T-helper 1 cell treated with Interleukin-12 subunit alpha and Interleukin-12 subunit beta and Interleukin-4 antibody, amounts not matched to agents 30 μg/mL and 1 μg/mL, for 36 hours (primary cell): ENCODE measurements at regions not wholly inside any gene's neighbourhood (a gene's known extent, or its start where the extent isn't known, plus 50 kb on each side); places are given as distances from the start of the nearest gene placed in this dataset.
"Not testable (repeated sequence)": the region's sequence is repeated elsewhere in the genome, so short reads cannot be mapped to it uniquely, and the experiment has no call there.

Source experiments
- H3K27ac Mint-ChIP-seq: one replicate; pipeline ENCODE4 v1.8.0; 2021; ENCODE audit warnings: mild to moderate bottlenecking, mixed read lengths
- H3K27me3 Mint-ChIP-seq: one replicate; pipeline ENCODE4 v1.8.0; 2021; ENCODE audit warnings: low read depth, mixed read lengths
- H3K36me3 Mint-ChIP-seq: one replicate; pipeline ENCODE4 v1.8.0; 2021; ENCODE audit warnings: low read depth, mixed read lengths
- H3K4me1 Mint-ChIP-seq: one replicate; pipeline ENCODE4 v1.8.0; 2021; ENCODE audit warnings: low read depth, mixed read lengths
- H3K4me3 Mint-ChIP-seq: one replicate; pipeline ENCODE4 v1.8.0; 2021; ENCODE audit warnings: mild to moderate bottlenecking, moderate library complexity, mixed read lengths
- H3K9me3 Mint-ChIP-seq: one replicate; pipeline ENCODE4 v1.8.0; 2021; ENCODE audit warnings: mixed read lengths

GRCh38 chr17:77032929-77033328 lies 107.8 kb upstream of the SEC14L1 start:
- H3K4me3 Mint-ChIP-seq = no peak overlapping the region
- H3K27me3 Mint-ChIP-seq = peaks cover 22% of the 10 kb centered on the region
- no peak overlapping the region for H3K27ac Mint-ChIP-seq
- no peaks in the 10 kb centered on the region for H3K4me1 Mint-ChIP-seq
- H3K9me3 Mint-ChIP-seq = peaks cover 17% of the 10 kb centered on the region
- no peaks in the 10 kb centered on the region for H3K36me3 Mint-ChIP-seq

- H3K4me1 Mint-ChIP-seq = no peaks in the 10 kb centered on the region
- no peaks in the 10 kb centered on the region for H3K36me3 Mint-ChIP-seq
- H3K27me3 Mint-ChIP-seq = peaks cover 24% of the 10 kb centered on the region
- no peak overlapping the region for H3K4me3 Mint-ChIP-seq
- no peak overlapping the region for H3K27ac Mint-ChIP-seq
- H3K9me3 Mint-ChIP-seq = peaks cover 17% of the 10 kb centered on the region
These were observed 106.8 kb upstream of the SEC14L1 start for GRCh38 chr17:77033892-77034404.

- Mint-ChIP-seq H3K36me3 (no peaks in the 10 kb centered on the region), H3K9me3 (peaks cover 17% of the 10 kb centered on the region), H3K4me1 (no peaks in the 10 kb centered on the region), H3K27me3 (peaks cover 28% of the 10 kb centered on the region), H3K27ac (no peak overlapping the region), H3K4me3 (no peak overlapping the region)
These were observed 105.9 kb upstream of the SEC14L1 start for GRCh38 chr17:77034677-77035424.

GRCh38 chr17:77035526-77035925 lies 105.2 kb upstream of the SEC14L1 start:
- peaks cover 17% of the 10 kb centered on the region for H3K9me3 Mint-ChIP-seq
- peaks cover 28% of the 10 kb centered on the region for H3K27me3 Mint-ChIP-seq
- H3K36me3 Mint-ChIP-seq = no peaks in the 10 kb centered on the region
- no peaks in the 10 kb centered on the region for H3K4me1 Mint-ChIP-seq
- no peak overlapping the region for H3K4me3 Mint-ChIP-seq
- no peak overlapping the region for H3K27ac Mint-ChIP-seq

- H3K4me1 Mint-ChIP-seq = no peaks in the 10 kb centered on the region
- H3K36me3 Mint-ChIP-seq = no peaks in the 10 kb centered on the region
- peaks cover 9% of the 10 kb centered on the region for H3K9me3 Mint-ChIP-seq
- H3K27me3 Mint-ChIP-seq = peaks cover 28% of the 10 kb centered on the region
- no peak overlapping the region for H3K27ac Mint-ChIP-seq
- H3K4me3 Mint-ChIP-seq = no peak overlapping the region
These were observed 104.5 kb upstream of the SEC14L1 start for GRCh38 chr17:77036136-77036840.

GRCh38 chr17:77036841-77037381 lies 103.9 kb upstream of the SEC14L1 start:
- no peaks in the 10 kb centered on the region for H3K4me1 Mint-ChIP-seq
- peaks cover 28% of the 10 kb centered on the region for H3K27me3 Mint-ChIP-seq
- no peaks in the 10 kb centered on the region for H3K36me3 Mint-ChIP-seq
- H3K4me3 Mint-ChIP-seq = no peak overlapping the region
- no peak overlapping the region for H3K27ac Mint-ChIP-seq
- H3K9me3 Mint-ChIP-seq = peaks cover 3% of the 10 kb centered on the region

GRCh38 chr17:77037943-77038342 lies 102.8 kb upstream of the SEC14L1 start:
- no peak overlapping the region for H3K27ac Mint-ChIP-seq
- no peaks in the 10 kb centered on the region for H3K4me1 Mint-ChIP-seq
- peaks cover 28% of the 10 kb centered on the region for H3K27me3 Mint-ChIP-seq
- no peak overlapping the region for H3K4me3 Mint-ChIP-seq
- no peaks in the 10 kb centered on the region for H3K36me3 Mint-ChIP-seq
- H3K9me3 Mint-ChIP-seq = no peaks in the 10 kb centered on the region

- H3K9me3 Mint-ChIP-seq = no peaks in the 10 kb centered on the region
- H3K36me3 Mint-ChIP-seq = no peaks in the 10 kb centered on the region
- no peak overlapping the region for H3K27ac Mint-ChIP-seq
- H3K4me1 Mint-ChIP-seq = no peaks in the 10 kb centered on the region
- peaks cover 32% of the 10 kb centered on the region for H3K27me3 Mint-ChIP-seq
- H3K4me3 Mint-ChIP-seq = no peak overlapping the region
These were observed 101.7 kb upstream of the SEC14L1 start for GRCh38 chr17:77038884-77039555.

- Mint-ChIP-seq H3K36me3 (no peaks in the 10 kb centered on the region), H3K4me1 (no peaks in the 10 kb centered on the region), H3K27me3 (peaks cover 13% of the 10 kb centered on the region), H3K27ac (no peak overlapping the region), H3K9me3 (no peaks in the 10 kb centered on the region), H3K4me3 (no peak overlapping the region)
These were observed 98.1 kb upstream of the SEC14L1 start for GRCh38 chr17:77042476-77043231.

- Mint-ChIP-seq H3K9me3 (no peaks in the 10 kb centered on the region), H3K4me3 (no peak overlapping the region), H3K4me1 (no peaks in the 10 kb centered on the region), H3K36me3 (no peaks in the 10 kb centered on the region), H3K27me3 (peaks cover 5% of the 10 kb centered on the region), H3K27ac (no peak overlapping the region)
These were observed 95.2 kb upstream of the SEC14L1 start for GRCh38 chr17:77045441-77046041.

GRCh38 chr17:77049440-77049839 lies 91.3 kb upstream of the SEC14L1 start:
- H3K4me3 Mint-ChIP-seq = no peak overlapping the region
- H3K27ac Mint-ChIP-seq = no peak overlapping the region
- H3K9me3 Mint-ChIP-seq = no peaks in the 10 kb centered on the region
- no peaks in the 10 kb centered on the region for H3K36me3 Mint-ChIP-seq
- H3K27me3 Mint-ChIP-seq = peaks cover 5% of the 10 kb centered on the region
- no peaks in the 10 kb centered on the region for H3K4me1 Mint-ChIP-seq

- not testable (repeated sequence) for H3K4me3 Mint-ChIP-seq, H3K36me3 Mint-ChIP-seq
These were observed 89.9 kb upstream of the SEC14L1 start for GRCh38 chr17:77050901-77051300.

GRCh38 chr17:77054936-77055335 lies 85.8 kb upstream of the SEC14L1 start:
- Mint-ChIP-seq H3K27ac (no peak overlapping the region), H3K36me3 (no peaks in the 10 kb centered on the region), H3K9me3 (no peaks in the 10 kb centered on the region), H3K27me3 (peaks cover 13% of the 10 kb centered on the region), H3K4me3 (no peak overlapping the region), H3K4me1 (peaks cover 1% of the 10 kb centered on the region)

More at GRCh38 chr17:77050901-77051300, 89.9 kb upstream of the SEC14L1 start:
- not testable (repeated sequence) for H3K27ac Mint-ChIP-seq, H3K9me3 Mint-ChIP-seq, H3K4me1 Mint-ChIP-seq, H3K27me3 Mint-ChIP-seq

GRCh38 chr17:77055453-77055852 lies 85.3 kb upstream of the SEC14L1 start:
- Mint-ChIP-seq H3K4me1 (peaks cover 1% of the 10 kb centered on the region), H3K9me3 (no peaks in the 10 kb centered on the region), H3K36me3 (no peaks in the 10 kb centered on the region), H3K4me3 (no peak overlapping the region), H3K27me3 (peaks cover 13% of the 10 kb centered on the region), H3K27ac (no peak overlapping the region)
